HL-60 (cell line): ENCODE measurements at regions not wholly inside any gene's neighbourhood (a gene's known extent, or its start where the extent isn't known, plus 50 kb on each side); places are given as distances from the start of the nearest gene placed in this dataset.

Experiments used
- DNase-seq, 2 experiments: peaks; one replicate each; pipeline ENCODE4 v3.0.0-alpha.2; 2010 to 2020; ENCODE audit warnings: low read depth in 1 of 2, low spot score in 1 of 2
- H3K27ac ChIP-seq: fragments of 250-450 bp; sonication (Bioruptor Pico); replicated peaks from 2 replicates; pipeline ENCODE4 v1.5.1; 2020; ENCODE audit warnings: mild to moderate bottlenecking, moderate library complexity
- H3K27me3 ChIP-seq: fragments of 250-450 bp; sonication (Bioruptor Pico); 2 replicates; pipeline ENCODE4 v1.5.1; 2021; ENCODE audit warnings: mild to moderate bottlenecking, moderate library complexity; ENCODE audit not compliant: insufficient read depth, poor library complexity, severe bottlenecking
- H3K4me3 ChIP-seq: replicated peaks from 2 replicates; pipeline ENCODE4 v1.5.1; 2011; ENCODE audit warnings: mild to moderate bottlenecking, control low read depth, low read length; ENCODE audit not compliant: insufficient read depth
- CTCF ChIP-seq: IDR thresholded peaks from one replicate; pipeline ENCODE4 v1.5.1; 2011; ENCODE audit warnings: low read length, control low read depth, inconsistent platforms; ENCODE audit not compliant: insufficient read depth
- GABPA ChIP-seq: IDR thresholded peaks from 2 replicates; pipeline ENCODE4 v1.6.1; 2012; ENCODE audit warnings: low read depth
- POLR2AphosphoS5 ChIP-seq: IDR thresholded peaks from 2 replicates; pipeline ENCODE4 v1.6.1; 2012; ENCODE audit warnings: low read depth
- REST ChIP-seq: IDR thresholded peaks from 2 replicates; pipeline ENCODE4 v1.6.1; 2012; ENCODE audit warnings: low read depth; ENCODE audit not compliant: insufficient replicate concordance
- SPI1 ChIP-seq: IDR thresholded peaks from 2 replicates; pipeline ENCODE4 v1.6.1; 2012; ENCODE audit warnings: low read depth, mild to moderate bottlenecking, borderline replicate concordance

GRCh38 chr6:145115638-145116037, 619.7 kb downstream of the EPM2A start:
- Histone ChIP-seq H3K27ac (no peak overlapping the region), H3K4me3 (no peak overlapping the region), H3K27me3 (no peaks in the 10 kb centered on the region)
- no peak for DNase-seq
- TF ChIP-seq GABPA = no peak
- TF ChIP-seq SPI1 = no peak
- no peak for TF ChIP-seq REST
- no peak for TF ChIP-seq CTCF
- TF ChIP-seq POLR2AphosphoS5 = no peak

- H3K4me3 ChIP-seq = no peak overlapping the region
- no peak for DNase-seq
- TF ChIP-seq GABPA (no peak), CTCF (no peak), SPI1 (no peak), REST (no peak), POLR2AphosphoS5 (no peak)
- no peaks in the 10 kb centered on the region for H3K27me3 ChIP-seq
- H3K27ac ChIP-seq = no peak overlapping the region
Observed at GRCh38 chr6:145116591-145117178, 618.6 kb downstream of the EPM2A start.

GRCh38 chr6:145118224-145118623, 617.1 kb downstream of the EPM2A start:
- TF ChIP-seq GABPA = no peak
- no peak for TF ChIP-seq CTCF
- no peak for TF ChIP-seq POLR2AphosphoS5
- no peak for TF ChIP-seq SPI1
- no peak for TF ChIP-seq REST
- no peak overlapping the region for H3K4me3 ChIP-seq
- H3K27ac ChIP-seq = no peak overlapping the region
- no peak for DNase-seq
- H3K27me3 ChIP-seq = no peaks in the 10 kb centered on the region
